Loucy (cell line): ENCODE measurements at regions not wholly inside any gene's neighbourhood (a gene's known extent, or its start where the extent isn't known, plus 50 kb on each side); places are given as distances from the start of the nearest gene placed in this dataset.

ENCODE experiments used
- H2AFZ ChIP-seq: fragments of 200-600 bp; sonication (generic); 2 replicates; pipeline ENCODE4 v1.6.0; 2016; ENCODE audit warnings: antibody characterized with exemption, mild to moderate bottlenecking, low read length, moderate library complexity
- H3F3A ChIP-seq: fragments of 200-600 bp; 2 replicates; pipeline ENCODE4 v1.6.0; 2016; ENCODE audit warnings: antibody characterized with exemption, low read depth, mild to moderate bottlenecking
- H3K27me3 ChIP-seq: fragments of 200-600 bp; sonication (generic); 2 replicates; pipeline ENCODE4 v1.6.1; 2014; ENCODE audit warnings: low read length, mild to moderate bottlenecking; ENCODE audit not compliant: insufficient read depth, poor library complexity, severe bottlenecking
- H3K36me3 ChIP-seq: fragments of 200-600 bp; sonication (generic); 2 replicates; pipeline ENCODE4 v1.6.1; 2016; ENCODE audit warnings: low read length; ENCODE audit not compliant: insufficient read depth
- H3K4me1 ChIP-seq: fragments of 200-600 bp; sonication (generic); 2 replicates; pipeline ENCODE4 v1.5.1; 2014; ENCODE audit warnings: low read length, mild to moderate bottlenecking; ENCODE audit not compliant: insufficient read depth, poor library complexity, severe bottlenecking
- H3K4me2 ChIP-seq: fragments of 200-600 bp; sonication (generic); 2 replicates; pipeline ENCODE4 v1.6.0; 2014; ENCODE audit warnings: antibody characterized with exemption, low read length, low read depth, mild to moderate bottlenecking; ENCODE audit not compliant: poor library complexity, severe bottlenecking
- H3K4me3 ChIP-seq: fragments of 200-600 bp; sonication (generic); 2 replicates; pipeline ENCODE4 v1.5.1; 2014; ENCODE audit warnings: low read length, mild to moderate bottlenecking, mixed read lengths; ENCODE audit not compliant: poor library complexity, severe bottlenecking
- H3K79me2 ChIP-seq: fragments of 200-600 bp; sonication (generic); 2 replicates; pipeline ENCODE4 v1.6.1; 2014; ENCODE audit warnings: low read length; ENCODE audit not compliant: insufficient read depth
- H3K9ac ChIP-seq: fragments of 200-600 bp; sonication (generic); 2 replicates; pipeline ENCODE4 v1.6.0; 2014; ENCODE audit warnings: mild to moderate bottlenecking, low read depth, low read length, moderate library complexity; ENCODE audit not compliant: poor library complexity, severe bottlenecking
- H3K9me2 ChIP-seq: fragments of 200-600 bp; sonication (generic); replicated peaks from 2 replicates; pipeline ENCODE4 v1.6.1; 2016; ENCODE audit warnings: low read depth, low read length, mixed read lengths
- H3K9me3 ChIP-seq: fragments of 200-600 bp; sonication (generic); 2 replicates; pipeline ENCODE4 v1.6.1; 2014; ENCODE audit warnings: mild to moderate bottlenecking, antibody characterized with exemption, low read length, low read depth; ENCODE audit not compliant: insufficient read depth
- H4K20me1 ChIP-seq: fragments of 200-600 bp; sonication (generic); 2 replicates; pipeline ENCODE4 v1.6.0; 2014; ENCODE audit warnings: antibody characterized with exemption, low read length, mild to moderate bottlenecking; ENCODE audit not compliant: insufficient read depth, poor library complexity, severe bottlenecking
- EZH2phosphoT487 ChIP-seq: fragments of 200-600 bp; IDR thresholded peaks from 2 replicates; pipeline ENCODE4 v1.6.1; 2018; ENCODE audit warnings: antibody characterized with exemption, mild to moderate bottlenecking, moderate library complexity, borderline replicate concordance
- TF ChIP-seq, protein P1 (sequence below): fragments of 200-600 bp; sonication (generic); conservative IDR thresholded peaks from 2 replicates; pipeline ENCODE4 v1.5.1; 2014; ENCODE audit warnings: mild to moderate bottlenecking, antibody characterized with exemption, low read length

DNA sequence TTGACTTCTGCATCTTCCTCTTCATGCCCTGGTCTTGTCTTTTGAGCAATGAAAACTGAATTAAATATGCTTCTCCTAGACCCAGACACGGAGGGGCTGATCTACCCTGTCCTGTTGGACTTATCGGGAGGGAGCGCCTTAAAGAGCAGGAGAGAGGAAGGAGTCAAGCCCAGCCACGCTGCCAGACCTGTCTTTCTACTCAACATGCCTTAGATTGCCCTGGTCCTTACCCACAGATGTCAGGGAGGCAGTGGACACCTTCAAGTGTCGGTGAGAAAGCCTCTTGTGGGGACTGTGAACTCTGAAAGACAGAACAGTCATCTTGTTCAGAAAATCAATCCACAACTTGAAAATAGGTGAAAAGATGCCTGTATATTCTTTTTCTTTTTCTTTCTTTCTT, 61.8 kb downstream of the IRAG1 start:
- no peak for TF ChIP-seq EZH2phosphoT487
- TF ChIP-seq, protein P1, sequence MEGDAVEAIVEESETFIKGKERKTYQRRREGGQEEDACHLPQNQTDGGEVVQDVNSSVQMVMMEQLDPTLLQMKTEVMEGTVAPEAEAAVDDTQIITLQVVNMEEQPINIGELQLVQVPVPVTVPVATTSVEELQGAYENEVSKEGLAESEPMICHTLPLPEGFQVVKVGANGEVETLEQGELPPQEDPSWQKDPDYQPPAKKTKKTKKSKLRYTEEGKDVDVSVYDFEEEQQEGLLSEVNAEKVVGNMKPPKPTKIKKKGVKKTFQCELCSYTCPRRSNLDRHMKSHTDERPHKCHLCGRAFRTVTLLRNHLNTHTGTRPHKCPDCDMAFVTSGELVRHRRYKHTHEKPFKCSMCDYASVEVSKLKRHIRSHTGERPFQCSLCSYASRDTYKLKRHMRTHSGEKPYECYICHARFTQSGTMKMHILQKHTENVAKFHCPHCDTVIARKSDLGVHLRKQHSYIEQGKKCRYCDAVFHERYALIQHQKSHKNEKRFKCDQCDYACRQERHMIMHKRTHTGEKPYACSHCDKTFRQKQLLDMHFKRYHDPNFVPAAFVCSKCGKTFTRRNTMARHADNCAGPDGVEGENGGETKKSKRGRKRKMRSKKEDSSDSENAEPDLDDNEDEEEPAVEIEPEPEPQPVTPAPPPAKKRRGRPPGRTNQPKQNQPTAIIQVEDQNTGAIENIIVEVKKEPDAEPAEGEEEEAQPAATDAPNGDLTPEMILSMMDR, result no peak
- no peaks in the 10 kb centered on the region for H3K27me3 ChIP-seq
- H3K4me3 ChIP-seq, result no peak overlapping the region
- no peaks in the 10 kb centered on the region for H4K20me1 ChIP-seq
- peaks cover 9% of the 10 kb centered on the region for H3K4me1 ChIP-seq
- no peaks in the 10 kb centered on the region for H3F3A ChIP-seq
- no peaks in the 10 kb centered on the region for H3K9me3 ChIP-seq
- H3K36me3 ChIP-seq, result no peaks in the 10 kb centered on the region
- H3K4me2 ChIP-seq, result no peak overlapping the region
- no peak overlapping the region for H3K9ac ChIP-seq
- H2AFZ ChIP-seq, result no peak overlapping the region
- no peaks in the 10 kb centered on the region for H3K9me2 ChIP-seq
- no peaks in the 10 kb centered on the region for H3K79me2 ChIP-seq

DNA sequence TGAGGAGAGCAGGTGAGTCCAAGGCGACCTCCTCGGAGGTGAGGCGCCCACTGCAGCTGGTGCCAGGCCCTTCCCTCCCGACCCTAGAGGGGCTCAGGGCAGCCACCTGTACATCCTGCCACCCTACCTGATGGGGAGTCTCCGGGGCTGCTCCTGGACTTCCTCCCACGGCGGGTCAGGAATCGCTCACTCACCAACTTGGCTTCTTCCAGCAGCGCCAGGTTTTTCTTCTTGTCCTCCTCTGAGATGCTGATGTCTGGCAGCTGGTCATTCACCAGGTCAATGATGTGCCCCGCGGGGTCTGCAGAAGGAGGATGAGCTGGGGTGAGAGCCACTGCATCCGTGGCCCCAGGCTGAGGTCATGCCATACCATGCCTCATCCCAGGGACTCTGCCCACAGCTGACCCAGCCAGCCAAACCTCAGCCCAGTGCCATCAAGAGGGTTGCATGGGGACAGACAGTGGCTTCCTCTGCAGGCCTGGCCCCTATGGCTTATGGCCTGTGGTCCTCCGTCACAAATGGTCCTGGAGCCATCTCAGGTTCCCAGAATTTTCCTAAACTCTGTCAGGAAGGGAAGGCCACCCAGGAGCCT, 61.0 kb upstream of the LYVE1 start:
- no peaks in the 10 kb centered on the region for H3K9me2 ChIP-seq
- no peak overlapping the region for H3K4me3 ChIP-seq
- no peaks in the 10 kb centered on the region for H4K20me1 ChIP-seq
- H2AFZ ChIP-seq, result no peak overlapping the region
- H3F3A ChIP-seq, result no peaks in the 10 kb centered on the region
- H3K4me1 ChIP-seq, result peaks cover 19% of the 10 kb centered on the region
- TF ChIP-seq EZH2phosphoT487, result no peak
- TF ChIP-seq, protein P1, result no peak
- no peaks in the 10 kb centered on the region for H3K36me3 ChIP-seq
- no peak overlapping the region for H3K4me2 ChIP-seq
- no peaks in the 10 kb centered on the region for H3K79me2 ChIP-seq
- no peak overlapping the region for H3K9ac ChIP-seq
- no peaks in the 10 kb centered on the region for H3K9me3 ChIP-seq
- no peaks in the 10 kb centered on the region for H3K27me3 ChIP-seq

DNA sequence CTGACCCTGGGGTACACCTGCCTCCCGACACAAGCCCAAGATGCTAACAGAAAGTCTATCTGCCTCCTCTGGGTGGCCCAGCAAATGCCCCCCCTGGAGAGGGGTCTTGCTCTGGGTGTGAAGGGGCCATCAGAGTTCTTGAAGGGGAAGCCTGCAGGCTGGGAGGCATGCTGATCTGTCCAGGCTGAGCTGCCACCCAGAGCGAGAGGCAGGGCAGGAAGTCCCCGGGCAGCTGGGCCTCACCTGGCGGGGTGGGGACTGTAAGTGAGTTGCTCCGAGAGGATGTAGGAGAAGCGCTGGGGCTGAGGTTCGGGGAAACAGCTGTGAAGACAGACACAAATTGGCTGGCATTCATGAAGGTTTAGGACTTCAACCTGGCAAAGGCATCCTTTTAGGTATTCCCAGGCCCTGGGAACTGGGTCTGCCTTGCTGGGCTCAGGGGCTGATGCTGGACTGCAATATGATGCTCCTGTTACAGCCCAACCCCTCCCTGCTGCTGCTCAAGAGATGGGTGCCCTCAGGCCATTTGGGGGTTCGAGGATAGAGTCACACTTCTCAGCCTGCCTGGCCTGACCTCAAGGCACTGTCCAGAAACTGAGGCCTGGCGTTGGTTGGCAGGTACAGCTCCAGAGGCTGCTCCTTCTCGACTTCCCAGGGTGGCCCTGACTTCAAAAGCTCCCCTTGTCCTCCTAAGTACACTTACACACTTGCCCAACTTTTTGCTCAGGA, 60.2 kb upstream of the LYVE1 start:
- no peak overlapping the region for H3K4me3 ChIP-seq
- no peak for TF ChIP-seq EZH2phosphoT487
- TF ChIP-seq, protein P1, result no peak
- no peak overlapping the region for H3K9ac ChIP-seq
- H3K4me2 ChIP-seq, result peak overlapping the region; percentile 31
- no peaks in the 10 kb centered on the region for H3K27me3 ChIP-seq
- H4K20me1 ChIP-seq, result no peaks in the 10 kb centered on the region
- H3F3A ChIP-seq, result no peaks in the 10 kb centered on the region
- H3K4me1 ChIP-seq, result peaks cover 27% of the 10 kb centered on the region
- no peaks in the 10 kb centered on the region for H3K79me2 ChIP-seq
- H3K9me2 ChIP-seq, result no peaks in the 10 kb centered on the region
- H2AFZ ChIP-seq, result no peak overlapping the region
- H3K9me3 ChIP-seq, result no peaks in the 10 kb centered on the region
- H3K36me3 ChIP-seq, result no peaks in the 10 kb centered on the region
